ENCODE measurements at regions not wholly inside any gene's neighbourhood (a gene's known extent, or its start where the extent isn't known, plus 50 kb on each side); places are given as distances from the start of the nearest gene placed in this dataset.

DNA sequence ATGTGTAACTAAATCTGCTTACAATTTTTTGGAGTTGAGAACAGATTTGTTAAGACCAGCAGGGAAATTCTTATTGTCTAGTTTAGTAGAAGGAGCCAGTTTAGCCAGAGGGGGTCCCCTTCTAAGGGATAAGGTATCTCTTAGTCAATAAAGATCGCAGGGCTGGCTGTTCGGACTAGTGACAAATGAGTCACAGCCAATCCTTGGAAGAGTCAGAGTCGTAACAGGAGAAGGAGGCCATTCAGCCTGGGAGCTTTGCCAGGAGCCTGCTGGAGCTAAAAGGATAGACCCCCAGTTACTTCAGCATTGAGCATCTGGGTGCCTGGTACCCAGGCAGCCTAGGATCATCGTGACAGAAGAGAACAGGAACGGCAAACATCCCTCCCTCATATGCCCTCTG is 191.6 kb upstream of the ARHGAP20 start:
- no peak for TF ChIP-seq ZNF274 (IDR thresholded peaks at IDR 0.05; ENCODE audit: low read depth, low read length)
- no peak for TF ChIP-seq RAD21 (IDR thresholded peaks at IDR 0.05; ENCODE audit: low read depth)
- no peak for TF ChIP-seq ZFX (IDR thresholded peaks at IDR 0.05)
- no peak for TF ChIP-seq ELF1 (IDR thresholded peaks at IDR 0.05; ENCODE audit: borderline replicate concordance, low read depth)
- TF ChIP-seq EZH2phosphoT487 (IDR thresholded peaks at IDR 0.05; ENCODE audit: borderline replicate concordance), result no peak
- no peak for TF ChIP-seq POLR2AphosphoS5 (IDR thresholded peaks at IDR 0.05; ENCODE audit: low read depth, low read length)
- no peak for TF ChIP-seq FOSL1 (IDR thresholded peaks at IDR 0.05; ENCODE audit: low read depth)
- TF ChIP-seq, protein P1, sequence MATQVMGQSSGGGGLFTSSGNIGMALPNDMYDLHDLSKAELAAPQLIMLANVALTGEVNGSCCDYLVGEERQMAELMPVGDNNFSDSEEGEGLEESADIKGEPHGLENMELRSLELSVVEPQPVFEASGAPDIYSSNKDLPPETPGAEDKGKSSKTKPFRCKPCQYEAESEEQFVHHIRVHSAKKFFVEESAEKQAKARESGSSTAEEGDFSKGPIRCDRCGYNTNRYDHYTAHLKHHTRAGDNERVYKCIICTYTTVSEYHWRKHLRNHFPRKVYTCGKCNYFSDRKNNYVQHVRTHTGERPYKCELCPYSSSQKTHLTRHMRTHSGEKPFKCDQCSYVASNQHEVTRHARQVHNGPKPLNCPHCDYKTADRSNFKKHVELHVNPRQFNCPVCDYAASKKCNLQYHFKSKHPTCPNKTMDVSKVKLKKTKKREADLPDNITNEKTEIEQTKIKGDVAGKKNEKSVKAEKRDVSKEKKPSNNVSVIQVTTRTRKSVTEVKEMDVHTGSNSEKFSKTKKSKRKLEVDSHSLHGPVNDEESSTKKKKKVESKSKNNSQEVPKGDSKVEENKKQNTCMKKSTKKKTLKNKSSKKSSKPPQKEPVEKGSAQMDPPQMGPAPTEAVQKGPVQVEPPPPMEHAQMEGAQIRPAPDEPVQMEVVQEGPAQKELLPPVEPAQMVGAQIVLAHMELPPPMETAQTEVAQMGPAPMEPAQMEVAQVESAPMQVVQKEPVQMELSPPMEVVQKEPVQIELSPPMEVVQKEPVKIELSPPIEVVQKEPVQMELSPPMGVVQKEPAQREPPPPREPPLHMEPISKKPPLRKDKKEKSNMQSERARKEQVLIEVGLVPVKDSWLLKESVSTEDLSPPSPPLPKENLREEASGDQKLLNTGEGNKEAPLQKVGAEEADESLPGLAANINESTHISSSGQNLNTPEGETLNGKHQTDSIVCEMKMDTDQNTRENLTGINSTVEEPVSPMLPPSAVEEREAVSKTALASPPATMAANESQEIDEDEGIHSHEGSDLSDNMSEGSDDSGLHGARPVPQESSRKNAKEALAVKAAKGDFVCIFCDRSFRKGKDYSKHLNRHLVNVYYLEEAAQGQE (IDR thresholded peaks at IDR 0.05; ENCODE audit: low read depth), result no peak
- no peak for ATAC-seq
- Histone ChIP-seq H3K4me1 (ENCODE audit: control insufficient read depth in 1 of 2, insufficient read depth in 2 of 2, low read length in 2 of 2) (no peaks in the 10 kb centered on the region), H3K9ac (ENCODE audit: low read length) (no peak overlapping the region), H3K36me3 (ENCODE audit: control insufficient read depth in 1 of 2, insufficient read depth in 2 of 2, low read length in 2 of 2) (no peaks in the 10 kb centered on the region), H3K9me3 (ENCODE audit: control insufficient read depth in 1 of 2, insufficient read depth in 1 of 2, low read depth in 1 of 2, low read length in 2 of 2) (no peaks in the 10 kb centered on the region), H3K27ac (ENCODE audit: low read depth, low read length) (no peak overlapping the region), H3K79me2 (ENCODE audit: insufficient read depth, low read length) (no peaks in the 10 kb centered on the region), H3K4me2 (ENCODE audit: low read length) (no peak overlapping the region), H3K27me3 (ENCODE audit: insufficient read depth, low read length) (peaks cover 23% of the 10 kb centered on the region), H2AFZ (ENCODE audit: low read depth, low read length, poor library complexity, severe bottlenecking) (no peak overlapping the region), H3K4me3 (replicated peaks in 1 of 2; ENCODE audit: low read depth in 1 of 2, low read length in 2 of 2) (no peak overlapping the region), H3K9me2 (ENCODE audit: insufficient read depth) (no peaks in the 10 kb centered on the region), H4K20me1 (ENCODE audit: insufficient read depth) (no peaks in the 10 kb centered on the region)
- ChIA-PET RAD21 (ENCODE audit: low non-redundant PET in 1 of 2, low total read pairs in 2 of 2, uncharacterized antibody in 2 of 2, unreplicated experiment in 2 of 2) (no interaction called here), POLR2A (no interaction called here), CTCF (no interaction called here)
- no peak for DNase-seq (ENCODE audit: low read depth, low spot score)
- intact Hi-C loops (cut with micrococcal nuclease), result no loop called here
- BruUV-seq (replicated peaks), result no TSS peak

DNA sequence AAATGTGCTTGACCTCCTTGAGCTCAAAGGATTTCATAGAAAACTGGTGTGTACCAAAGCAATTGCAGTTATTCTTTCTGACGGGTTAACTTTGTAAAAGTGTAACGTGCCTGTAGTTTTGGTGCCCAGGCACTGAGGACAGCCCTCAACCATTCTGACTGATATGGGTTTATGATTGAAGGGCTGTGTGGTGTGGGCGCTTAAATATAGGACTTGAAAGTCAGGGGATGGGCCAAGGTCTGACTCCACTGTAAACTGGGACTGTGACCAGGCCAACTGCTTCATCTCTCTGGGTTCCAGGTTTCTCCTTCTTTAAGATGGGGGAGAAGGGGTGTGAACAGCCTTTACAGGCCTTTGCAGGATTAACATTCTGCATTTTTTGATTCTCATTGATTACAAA is 191.1 kb upstream of the ARHGAP20 start:
- intact Hi-C loops (cut with micrococcal nuclease), result no loop called here
- BruUV-seq (replicated peaks), result no TSS peak
- RAD21 ChIA-PET (ENCODE audit: low non-redundant PET in 1 of 2, low total read pairs in 2 of 2, uncharacterized antibody in 2 of 2, unreplicated experiment in 2 of 2), result no interaction called here

More for the DNA sequence above, 191.1 kb upstream of the ARHGAP20 start:
- Histone ChIP-seq H3K9me2 (ENCODE audit: insufficient read depth) (no peaks in the 10 kb centered on the region), H3K4me3 (replicated peaks in 1 of 2; ENCODE audit: low read depth in 1 of 2, low read length in 2 of 2) (no peak overlapping the region), H3K9ac (ENCODE audit: low read length) (no peak overlapping the region), H3K4me2 (ENCODE audit: low read length) (no peak overlapping the region), H3K27me3 (ENCODE audit: insufficient read depth, low read length) (peaks cover 19% of the 10 kb centered on the region), H3K9me3 (ENCODE audit: control insufficient read depth in 1 of 2, insufficient read depth in 1 of 2, low read depth in 1 of 2, low read length in 2 of 2) (no peaks in the 10 kb centered on the region), H3K27ac (ENCODE audit: low read depth, low read length) (no peak overlapping the region), H2AFZ (ENCODE audit: low read depth, low read length, poor library complexity, severe bottlenecking) (no peak overlapping the region), H3K79me2 (ENCODE audit: insufficient read depth, low read length) (no peaks in the 10 kb centered on the region), H3K4me1 (ENCODE audit: control insufficient read depth in 1 of 2, insufficient read depth in 2 of 2, low read length in 2 of 2) (no peaks in the 10 kb centered on the region), H3K36me3 (ENCODE audit: control insufficient read depth in 1 of 2, insufficient read depth in 2 of 2, low read length in 2 of 2) (no peaks in the 10 kb centered on the region), H4K20me1 (ENCODE audit: insufficient read depth) (no peaks in the 10 kb centered on the region)
- ATAC-seq, result no peak
- no peak for DNase-seq (ENCODE audit: low read depth, low spot score)
- no peak for TF ChIP-seq FOSL1 (IDR thresholded peaks at IDR 0.05; ENCODE audit: low read depth)
- TF ChIP-seq ZFX (IDR thresholded peaks at IDR 0.05), result no peak
- ChIA-PET CTCF (no interaction called here), POLR2A (no interaction called here)
